ENCODE measurements at regions not wholly inside any gene's neighbourhood (a gene's known extent, or its start where the extent isn't known, plus 50 kb on each side); places are given as distances from the start of the nearest gene placed in this dataset.

DNA sequence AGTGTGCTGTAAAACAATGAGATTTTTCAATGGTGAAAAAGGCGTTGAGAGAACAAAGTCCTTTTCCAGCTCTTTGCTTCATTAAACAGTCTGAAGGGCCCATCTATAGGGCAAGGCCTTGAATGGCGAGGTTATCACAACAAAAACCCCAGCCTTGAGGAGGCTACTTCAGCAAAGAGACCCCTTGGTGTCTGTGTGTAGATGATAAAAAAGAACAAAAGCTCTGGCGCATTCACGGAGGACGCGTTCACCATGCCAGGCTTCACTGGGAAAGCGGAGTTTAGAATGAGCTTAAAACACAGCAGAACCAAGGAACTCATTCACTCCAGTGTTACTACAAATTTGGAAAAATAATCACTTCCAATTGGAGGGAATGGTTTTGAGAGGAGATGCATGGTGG lies 530.0 kb upstream of the ARGLU1 start:
- H3K36me3 Mint-ChIP-seq (ENCODE audit: low read depth) = no peaks in the 10 kb centered on the region
- no peaks in the 10 kb centered on the region for H3K9me3 Mint-ChIP-seq
- H3K4me3 Mint-ChIP-seq = no peak overlapping the region
- no peaks in the 10 kb centered on the region for H3K4me1 Mint-ChIP-seq
- ChIA-PET CTCF (no interaction called here), POLR2A (no interaction called here)
- H3K27ac Mint-ChIP-seq = no peak overlapping the region
- no peak for DNase-seq
- no peaks in the 10 kb centered on the region for H3K27me3 Mint-ChIP-seq

DNA sequence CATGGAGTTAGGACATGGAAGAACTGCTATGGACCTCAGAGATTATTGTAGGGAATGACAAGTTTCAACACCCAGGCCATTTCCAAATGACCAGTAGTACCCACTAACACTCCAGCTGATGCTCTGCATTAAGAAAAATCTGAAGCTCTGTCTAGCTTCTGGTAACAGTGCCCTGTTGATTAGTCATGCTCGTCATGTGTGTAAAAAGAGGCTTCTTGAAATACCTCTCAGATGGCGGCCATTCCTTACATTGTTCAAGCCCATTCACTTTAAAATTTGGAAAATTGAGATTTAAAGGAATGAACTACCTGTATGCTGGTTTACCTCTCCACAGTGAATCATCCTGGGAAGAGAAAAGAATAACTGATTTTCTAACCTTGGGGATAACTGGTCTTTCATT lies 527.9 kb upstream of the ARGLU1 start:
- DNase-seq = no peak
- H3K36me3 Mint-ChIP-seq (ENCODE audit: low read depth) = no peaks in the 10 kb centered on the region
- ChIA-PET POLR2A (no interaction called here), CTCF (no interaction called here)
- no peaks in the 10 kb centered on the region for H3K9me3 Mint-ChIP-seq
- H3K27me3 Mint-ChIP-seq = no peaks in the 10 kb centered on the region
- no peaks in the 10 kb centered on the region for H3K4me1 Mint-ChIP-seq
- no peak overlapping the region for H3K4me3 Mint-ChIP-seq
- no peak overlapping the region for H3K27ac Mint-ChIP-seq

DNA sequence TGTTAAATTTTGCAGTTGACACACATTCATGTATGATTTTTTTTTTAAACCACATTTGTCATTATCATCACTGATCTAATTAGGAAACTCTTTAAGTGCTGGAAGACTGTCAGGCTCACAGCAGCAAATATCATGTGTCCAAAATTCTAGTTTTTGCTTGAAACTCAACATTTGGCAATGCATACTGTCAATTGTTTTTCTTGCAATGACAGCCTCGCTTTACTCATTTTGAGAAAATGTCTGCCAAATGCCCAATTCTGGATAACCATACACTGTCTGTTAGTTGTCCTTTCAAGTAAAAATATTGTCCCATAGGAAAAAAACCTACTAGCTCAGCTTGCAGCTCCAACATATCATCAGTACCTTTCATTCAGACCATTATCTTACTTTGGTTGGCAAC lies 523.9 kb upstream of the ARGLU1 start:
- no peaks in the 10 kb centered on the region for H3K4me1 Mint-ChIP-seq
- CTCF ChIA-PET = no interaction called here
- H3K27me3 Mint-ChIP-seq = no peaks in the 10 kb centered on the region
- DNase-seq = no peak
- no peak overlapping the region for H3K4me3 Mint-ChIP-seq
- POLR2A ChIA-PET = no interaction called here
- no peaks in the 10 kb centered on the region for H3K9me3 Mint-ChIP-seq
- no peak overlapping the region for H3K27ac Mint-ChIP-seq
- no peaks in the 10 kb centered on the region for H3K36me3 Mint-ChIP-seq (ENCODE audit: low read depth)

DNA sequence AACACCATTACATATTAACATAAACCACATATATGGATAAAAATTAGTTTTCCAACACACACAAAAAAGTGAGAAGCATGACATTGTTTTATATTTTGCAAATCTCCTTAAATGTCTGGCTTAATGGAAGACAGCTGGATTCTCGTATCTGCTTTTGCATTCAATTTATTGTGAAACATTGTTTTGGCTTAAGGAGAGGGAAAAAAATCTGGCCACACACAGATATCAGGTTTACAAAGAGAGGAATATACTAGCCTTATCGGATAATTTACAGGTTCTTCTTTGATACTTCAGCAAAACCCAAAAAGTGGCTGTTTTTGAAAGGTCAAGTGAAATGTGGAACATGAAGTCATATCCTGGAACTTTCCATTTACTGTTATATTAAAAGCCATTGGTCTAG lies 523.5 kb upstream of the ARGLU1 start:
- Mint-ChIP-seq H3K36me3 (ENCODE audit: low read depth) (no peaks in the 10 kb centered on the region), H3K4me1 (no peaks in the 10 kb centered on the region), H3K27ac (no peak overlapping the region), H3K27me3 (no peaks in the 10 kb centered on the region), H3K9me3 (no peaks in the 10 kb centered on the region), H3K4me3 (no peak overlapping the region)
- POLR2A ChIA-PET = no interaction called here
- CTCF ChIA-PET = no interaction called here
- DNase-seq = no peak

DNA sequence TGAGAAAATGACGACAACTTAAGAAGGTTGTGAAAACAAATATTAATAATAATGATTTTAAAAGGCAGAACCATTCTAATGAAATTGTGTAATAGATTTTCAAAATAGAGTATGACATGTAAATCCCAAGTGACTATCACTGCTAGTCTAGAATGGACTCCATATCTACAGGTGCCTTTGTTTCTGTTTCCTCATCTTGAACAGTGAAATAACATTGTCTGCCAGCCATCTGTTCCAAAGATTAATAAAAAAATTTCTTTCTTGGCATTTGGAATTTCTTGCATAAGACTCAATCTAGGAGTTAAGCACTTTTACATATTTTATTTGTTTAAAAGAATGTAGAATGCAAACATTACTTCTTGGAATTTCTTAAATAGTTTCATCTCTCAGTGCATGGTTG lies 520.1 kb upstream of the ARGLU1 start:
- DNase-seq = no peak
- Mint-ChIP-seq H3K9me3 (no peaks in the 10 kb centered on the region), H3K36me3 (ENCODE audit: low read depth) (no peaks in the 10 kb centered on the region), H3K4me3 (no peak overlapping the region), H3K27ac (no peak overlapping the region), H3K27me3 (no peaks in the 10 kb centered on the region), H3K4me1 (no peaks in the 10 kb centered on the region)
- CTCF ChIA-PET = no interaction called here
- POLR2A ChIA-PET = no interaction called here

DNA sequence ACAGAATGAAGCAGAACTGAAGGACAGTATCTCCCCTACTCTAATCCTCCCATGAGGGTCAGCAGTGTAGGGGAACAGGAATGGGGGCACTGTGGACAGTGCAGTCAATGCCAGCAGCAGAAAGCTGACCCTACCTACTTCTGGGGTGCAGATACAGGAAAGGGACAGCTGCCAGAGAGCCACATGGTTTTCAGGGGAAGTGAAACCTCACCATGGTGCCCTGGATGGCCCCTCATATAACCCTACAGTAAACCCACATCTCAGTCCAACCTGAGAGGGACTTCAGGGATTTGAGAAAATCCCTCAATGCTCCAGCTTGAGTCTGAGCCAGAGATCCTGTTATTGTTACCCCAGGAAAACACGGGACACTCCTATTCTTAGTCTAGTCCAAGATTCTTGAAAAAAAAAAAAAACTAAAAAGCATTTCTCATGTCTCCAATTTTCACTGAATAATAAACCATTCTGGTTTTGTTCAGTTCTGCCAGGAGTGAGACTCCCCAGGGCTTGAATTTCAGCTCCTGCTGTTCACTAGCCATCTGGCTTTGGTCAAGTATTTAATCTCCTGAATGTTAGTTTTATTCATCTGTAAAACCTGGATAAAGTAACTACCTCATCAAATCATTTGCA lies 511.6 kb upstream of the ARGLU1 start:
- Mint-ChIP-seq H3K27me3 (no peaks in the 10 kb centered on the region), H3K4me3 (no peak overlapping the region), H3K9me3 (peaks cover 4% of the 10 kb centered on the region), H3K36me3 (ENCODE audit: low read depth) (no peaks in the 10 kb centered on the region), H3K27ac (no peak overlapping the region), H3K4me1 (no peaks in the 10 kb centered on the region)
- DNase-seq = no peak
- ChIA-PET POLR2A (no interaction called here), CTCF (no interaction called here)

DNA sequence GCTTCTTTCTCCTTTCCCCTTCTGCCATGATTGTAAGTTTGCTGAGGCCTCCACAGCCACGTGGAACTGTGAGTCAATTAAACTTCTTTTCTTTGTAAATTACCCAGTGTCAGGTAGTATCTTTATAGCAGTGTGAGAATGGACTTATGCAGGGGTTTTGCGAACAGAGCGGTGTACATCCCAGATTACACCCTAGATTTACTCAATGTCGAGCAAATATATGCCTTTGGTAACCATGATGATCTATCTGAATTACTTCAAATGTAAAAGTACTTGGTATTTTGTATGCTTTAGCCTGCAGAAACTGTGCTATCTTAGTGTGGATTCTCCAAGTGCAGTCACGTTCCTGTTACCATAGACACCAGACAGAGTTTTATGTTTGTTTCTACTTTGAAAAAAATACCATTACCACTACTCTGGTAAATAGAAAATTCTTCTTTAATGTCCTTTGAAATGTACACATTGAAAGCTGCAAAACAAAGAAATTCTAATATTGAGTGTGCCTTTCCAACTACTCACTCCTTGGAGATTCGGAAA lies 510.4 kb upstream of the ARGLU1 start:
- no peaks in the 10 kb centered on the region for H3K4me1 Mint-ChIP-seq
- POLR2A ChIA-PET = no interaction called here
- DNase-seq = no peak
- H3K9me3 Mint-ChIP-seq = peaks cover 4% of the 10 kb centered on the region
- CTCF ChIA-PET = no interaction called here
- H3K4me3 Mint-ChIP-seq = no peak overlapping the region
- no peaks in the 10 kb centered on the region for H3K36me3 Mint-ChIP-seq (ENCODE audit: low read depth)
- no peak overlapping the region for H3K27ac Mint-ChIP-seq
- no peaks in the 10 kb centered on the region for H3K27me3 Mint-ChIP-seq

DNA sequence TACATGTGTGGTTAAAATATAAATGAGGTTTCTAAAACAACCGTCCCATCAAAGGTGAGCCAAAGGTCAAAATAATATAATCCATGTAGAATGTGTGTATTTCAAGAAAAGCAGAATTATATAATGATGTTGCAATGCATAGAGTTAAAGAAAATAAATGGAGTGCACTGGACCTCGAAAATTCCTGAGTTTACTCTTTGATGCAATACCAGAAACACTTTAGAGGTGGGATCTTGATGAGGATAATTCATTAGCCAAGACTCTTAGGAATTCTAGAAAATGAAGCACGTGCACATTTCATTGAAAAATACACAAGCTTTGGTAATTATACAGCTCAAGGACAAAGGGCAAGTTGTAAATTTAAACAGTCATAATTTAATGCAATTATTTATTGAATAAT lies 508.9 kb upstream of the ARGLU1 start:
- H3K27ac Mint-ChIP-seq = no peak overlapping the region
- H3K4me1 Mint-ChIP-seq = no peaks in the 10 kb centered on the region
- CTCF ChIA-PET = interaction anchor here (1.0 kb wide), 1 partner anchor 31 kb away, joined by 3 read pairs; no protein-coding TSS in a partner anchor
- H3K4me3 Mint-ChIP-seq = no peak overlapping the region
- H3K27me3 Mint-ChIP-seq = no peaks in the 10 kb centered on the region
- DNase-seq = no peak
- H3K36me3 Mint-ChIP-seq (ENCODE audit: low read depth) = no peaks in the 10 kb centered on the region
- peaks cover 4% of the 10 kb centered on the region for H3K9me3 Mint-ChIP-seq
- POLR2A ChIA-PET = interaction anchor here (0.6 kb wide), 1 partner anchor 536 kb away, joined by 3 read pairs; no protein-coding TSS in a partner anchor

DNA sequence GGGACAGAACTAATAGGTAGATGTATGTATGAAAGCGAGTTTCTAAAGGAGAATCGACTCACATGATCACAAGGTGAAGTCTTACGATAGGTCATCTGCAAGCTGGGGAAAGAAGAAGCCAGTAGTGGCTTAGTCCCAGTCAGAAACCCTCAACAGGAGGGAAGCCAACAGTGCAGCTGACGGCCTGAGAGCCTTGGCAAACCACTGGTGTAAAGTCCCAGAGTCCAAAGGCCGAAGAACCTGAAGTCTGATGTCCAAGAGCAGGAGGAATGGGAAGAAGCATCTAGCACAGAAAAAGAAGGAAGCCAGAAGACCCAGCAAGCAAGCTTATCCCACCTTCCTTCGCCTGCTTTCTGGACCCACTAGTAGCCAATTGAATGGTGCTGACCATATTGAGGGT lies 507.6 kb upstream of the ARGLU1 start:
- no peak overlapping the region for H3K4me3 Mint-ChIP-seq
- no peaks in the 10 kb centered on the region for H3K27me3 Mint-ChIP-seq
- no peaks in the 10 kb centered on the region for H3K4me1 Mint-ChIP-seq
- CTCF ChIA-PET = no interaction called here
- H3K36me3 Mint-ChIP-seq (ENCODE audit: low read depth) = no peaks in the 10 kb centered on the region
- POLR2A ChIA-PET = no interaction called here
- H3K9me3 Mint-ChIP-seq = peaks cover 4% of the 10 kb centered on the region
- DNase-seq = no peak
- no peak overlapping the region for H3K27ac Mint-ChIP-seq

DNA sequence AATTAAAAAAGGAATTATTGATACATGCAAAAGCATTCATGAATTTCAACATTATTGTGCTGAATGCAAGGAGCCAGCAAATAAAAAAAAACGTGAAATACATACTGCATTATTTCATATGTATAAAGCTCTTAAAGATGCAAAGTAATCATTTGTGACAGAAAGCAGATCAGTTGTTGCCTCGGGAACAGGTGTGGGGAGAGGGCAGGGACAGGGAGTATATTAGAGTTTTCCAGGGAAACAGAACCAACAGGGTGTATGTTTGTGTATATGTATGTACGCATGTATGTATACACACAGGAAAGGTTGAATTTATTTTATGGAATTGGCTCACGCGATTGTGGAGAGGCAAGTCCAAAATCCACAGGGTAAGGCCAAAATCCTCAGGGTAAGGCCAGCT lies 502.9 kb upstream of the ARGLU1 start:
- no peak overlapping the region for H3K27ac Mint-ChIP-seq
- ChIA-PET CTCF (interaction anchor here (0.8 kb wide), 1 partner anchor 22 kb away, joined by 3 read pairs; no protein-coding TSS in a partner anchor), POLR2A (no interaction called here)
- no peaks in the 10 kb centered on the region for H3K4me1 Mint-ChIP-seq
- no peaks in the 10 kb centered on the region for H3K36me3 Mint-ChIP-seq (ENCODE audit: low read depth)
- peaks cover 2% of the 10 kb centered on the region for H3K9me3 Mint-ChIP-seq
- H3K27me3 Mint-ChIP-seq = no peaks in the 10 kb centered on the region
- DNase-seq = no peak
- no peak overlapping the region for H3K4me3 Mint-ChIP-seq

DNA sequence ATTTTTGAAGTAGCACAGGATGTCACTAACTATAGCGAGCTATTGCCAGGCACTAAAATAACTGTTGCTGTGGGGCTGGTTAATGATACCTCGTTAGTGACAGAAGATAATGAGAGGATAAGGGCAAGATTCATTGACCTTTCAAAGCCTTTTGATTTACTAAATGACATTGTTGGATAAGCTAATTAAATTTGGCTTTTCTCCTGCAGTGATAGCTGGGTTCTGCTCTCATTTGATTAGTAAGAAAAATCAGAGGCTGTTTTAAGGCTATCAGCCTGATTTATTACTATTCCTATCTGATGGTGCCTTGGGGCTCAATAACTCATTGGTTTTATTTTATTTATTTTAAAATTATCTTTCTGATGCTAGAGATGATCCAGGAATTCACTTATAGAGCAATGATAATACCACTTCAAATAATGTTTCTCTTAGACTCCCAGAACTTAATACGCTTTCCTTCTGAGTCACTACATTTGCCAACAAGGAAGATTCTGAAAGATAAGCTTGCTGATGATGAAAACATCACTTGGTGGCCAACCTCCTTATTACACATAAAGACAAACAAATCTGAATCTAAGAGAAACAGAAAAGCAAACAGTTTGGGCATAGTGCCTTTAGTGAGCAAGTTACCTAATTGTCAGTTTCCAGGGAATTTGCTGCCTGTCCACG lies 501.3 kb upstream of the ARGLU1 start:
- H3K4me1 Mint-ChIP-seq = no peaks in the 10 kb centered on the region
- H3K27me3 Mint-ChIP-seq = no peaks in the 10 kb centered on the region
- DNase-seq = no peak
- H3K27ac Mint-ChIP-seq = no peak overlapping the region
- ChIA-PET POLR2A (no interaction called here), CTCF (no interaction called here)
- peaks cover 2% of the 10 kb centered on the region for H3K9me3 Mint-ChIP-seq
- H3K4me3 Mint-ChIP-seq = no peak overlapping the region
- no peaks in the 10 kb centered on the region for H3K36me3 Mint-ChIP-seq (ENCODE audit: low read depth)

DNA sequence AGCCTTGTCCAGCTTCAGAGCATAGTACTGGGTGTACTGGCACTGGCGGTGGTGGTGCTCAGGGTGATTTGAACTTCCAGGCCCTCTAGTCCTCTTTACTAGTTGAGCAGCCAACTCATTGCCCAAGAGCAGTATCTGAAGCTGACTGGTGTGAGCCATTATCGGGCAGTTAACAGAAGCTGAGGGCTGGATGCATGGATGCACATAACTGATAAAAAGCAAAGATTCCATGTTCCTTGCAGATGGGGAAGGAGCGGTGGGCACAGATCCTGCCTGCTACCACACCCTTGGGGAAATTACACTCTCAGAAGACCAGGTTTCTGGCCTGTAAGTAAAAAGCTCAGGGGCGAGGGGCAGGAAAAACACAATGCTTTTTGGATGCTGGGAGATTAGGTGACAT lies 499.4 kb upstream of the ARGLU1 start:
- no peaks in the 10 kb centered on the region for H3K27me3 Mint-ChIP-seq
- no peaks in the 10 kb centered on the region for H3K36me3 Mint-ChIP-seq (ENCODE audit: low read depth)
- H3K4me1 Mint-ChIP-seq = no peaks in the 10 kb centered on the region
- DNase-seq = no peak
- H3K27ac Mint-ChIP-seq = no peak overlapping the region
- POLR2A ChIA-PET = no interaction called here
- CTCF ChIA-PET = no interaction called here
- no peak overlapping the region for H3K4me3 Mint-ChIP-seq
- H3K9me3 Mint-ChIP-seq = peaks cover 4% of the 10 kb centered on the region

DNA sequence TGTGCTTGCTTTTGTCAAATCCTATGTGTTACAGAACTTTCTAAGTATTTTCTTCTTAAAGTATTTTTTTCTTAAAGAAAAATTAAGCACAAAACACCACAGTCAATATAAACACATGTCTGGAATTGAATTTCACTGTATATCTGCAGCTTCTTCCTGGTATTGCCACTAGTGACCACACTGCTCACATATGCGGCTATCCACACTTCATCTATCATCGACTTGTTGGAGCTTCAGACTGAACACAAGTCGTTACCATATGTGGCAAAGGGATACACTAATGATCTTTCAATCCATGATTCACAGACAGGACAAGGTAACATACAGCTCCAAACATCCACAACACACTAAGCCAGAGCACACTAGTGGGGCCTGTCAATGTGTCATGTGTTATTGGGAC lies 498.4 kb upstream of the ARGLU1 start:
- DNase-seq = no peak
- H3K36me3 Mint-ChIP-seq (ENCODE audit: low read depth) = no peaks in the 10 kb centered on the region
- H3K4me3 Mint-ChIP-seq = no peak overlapping the region
- ChIA-PET POLR2A (no interaction called here), CTCF (no interaction called here)
- peaks cover 4% of the 10 kb centered on the region for H3K9me3 Mint-ChIP-seq
- no peaks in the 10 kb centered on the region for H3K27me3 Mint-ChIP-seq
- H3K4me1 Mint-ChIP-seq = no peaks in the 10 kb centered on the region
- H3K27ac Mint-ChIP-seq = no peak overlapping the region

DNA sequence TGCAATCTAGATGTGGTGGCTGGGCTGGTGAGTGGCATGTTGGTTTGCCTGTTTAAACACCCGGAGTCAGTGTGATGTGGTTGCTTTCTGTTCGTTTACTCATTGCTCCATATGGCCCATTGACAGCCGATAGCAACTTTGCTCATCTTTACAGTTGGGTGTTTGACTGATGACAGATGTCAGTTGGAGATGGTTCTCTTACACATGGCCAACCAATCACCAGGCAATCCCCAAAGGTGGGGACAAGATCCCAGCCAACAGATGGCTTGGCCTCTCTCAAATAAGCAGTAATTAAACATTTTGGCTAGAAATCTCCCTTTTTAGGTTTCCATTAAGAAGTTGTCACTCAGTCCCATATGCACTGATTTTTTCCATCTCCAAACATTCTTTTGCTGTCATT lies 497.1 kb upstream of the ARGLU1 start:
- Mint-ChIP-seq H3K4me1 (no peaks in the 10 kb centered on the region), H3K9me3 (peaks cover 4% of the 10 kb centered on the region), H3K4me3 (no peak overlapping the region), H3K27me3 (no peaks in the 10 kb centered on the region), H3K36me3 (ENCODE audit: low read depth) (no peaks in the 10 kb centered on the region), H3K27ac (no peak overlapping the region)
- ChIA-PET CTCF (no interaction called here), POLR2A (no interaction called here)
- DNase-seq = no peak
